Astrocyte (in vitro differentiated cells and primary cell): ENCODE measurements at regions not wholly inside any gene's neighbourhood (a gene's known extent, or its start where the extent isn't known, plus 50 kb on each side); places are given as distances from the start of the nearest gene placed in this dataset.

ENCODE experiments used
- DNase-seq: peaks from one replicate; pipeline ENCODE4 v3.0.0-alpha.2; 2010; ENCODE audit warnings: low read depth
- FAIRE-seq: peaks from 2 replicates; lab custom pipeline; 2011; peaks lifted over from hg19 to GRCh38; lab: Jason Lieb, UNC
- H2AFZ ChIP-seq: 2 replicates; pipeline ENCODE4 v1.6.0; 2012; ENCODE audit warnings: low read depth, low read length, inconsistent platforms
- H3K27ac ChIP-seq: 2 replicates; pipeline ENCODE4 v1.5.1; 2011; ENCODE audit warnings: low read depth, low read length, inconsistent platforms
- H3K27me3 ChIP-seq: 2 replicates; pipeline ENCODE4 v1.6.0; 2011; ENCODE audit warnings: low read length, inconsistent platforms; ENCODE audit not compliant: insufficient read depth
- H3K36me3 ChIP-seq: 2 replicates; pipeline ENCODE4 v1.5.1; 2011; ENCODE audit warnings: low read length, inconsistent platforms; ENCODE audit not compliant: insufficient read depth
- H3K4me1 ChIP-seq: 2 replicates; pipeline ENCODE4 v1.5.1; 2011; ENCODE audit warnings: low read length, inconsistent platforms; ENCODE audit not compliant: insufficient read depth
- H3K4me2 ChIP-seq: 2 replicates; pipeline ENCODE4 v1.6.0; 2012; ENCODE audit warnings: low read length, inconsistent platforms
- H3K4me3 ChIP-seq: 2 replicates; pipeline ENCODE4 v1.5.1; 2011; ENCODE audit warnings: low read depth, mild to moderate bottlenecking, low read length, inconsistent platforms; ENCODE audit not compliant: insufficient read depth
- H3K79me2 ChIP-seq: 2 replicates; pipeline ENCODE4 v1.6.0; 2012; ENCODE audit warnings: mild to moderate bottlenecking, low read length, inconsistent platforms; ENCODE audit not compliant: insufficient read depth
- H3K9ac ChIP-seq: 2 replicates; pipeline ENCODE4 v1.6.0; 2012; ENCODE audit warnings: mild to moderate bottlenecking, low read length, inconsistent platforms
- H3K9me3 ChIP-seq: 2 replicates; pipeline ENCODE4 v1.5.1; 2012; ENCODE audit warnings: low read depth, mild to moderate bottlenecking, low read length, inconsistent platforms; ENCODE audit not compliant: insufficient read depth
- H4K20me1 ChIP-seq: 2 replicates; pipeline ENCODE4 v1.6.0; 2012; ENCODE audit warnings: low read length, inconsistent platforms; ENCODE audit not compliant: insufficient read depth
- H3K27ac Mint-ChIP-seq: one replicate; pipeline ENCODE4 v1.8.0; 2021; ENCODE audit warnings: mild to moderate bottlenecking, mixed read lengths; ENCODE audit not compliant: unreplicated experiment
- H3K27me3 Mint-ChIP-seq: one replicate; pipeline ENCODE4 v1.8.0; 2021; ENCODE audit warnings: low read depth, mixed read lengths; ENCODE audit not compliant: unreplicated experiment
- H3K36me3 Mint-ChIP-seq: one replicate; pipeline ENCODE4 v1.8.0; 2021; ENCODE audit warnings: low read depth, mixed read lengths; ENCODE audit not compliant: unreplicated experiment
- H3K4me1 Mint-ChIP-seq: one replicate; pipeline ENCODE4 v1.8.0; 2021; ENCODE audit warnings: low read depth, mixed read lengths; ENCODE audit not compliant: unreplicated experiment
- H3K4me3 Mint-ChIP-seq: one replicate; pipeline ENCODE4 v1.8.0; 2021; ENCODE audit warnings: mild to moderate bottlenecking, moderate library complexity, mixed read lengths; ENCODE audit not compliant: unreplicated experiment
- H3K9me3 Mint-ChIP-seq: one replicate; pipeline ENCODE4 v1.8.0; 2021; ENCODE audit warnings: mild to moderate bottlenecking, mixed read lengths; ENCODE audit not compliant: unreplicated experiment
- EZH2 ChIP-seq: IDR thresholded peaks from 2 replicates; pipeline ENCODE4 v1.6.1; 2012; ENCODE audit warnings: mild to moderate bottlenecking, low read length, inconsistent platforms; ENCODE audit not compliant: insufficient read depth
- TF ChIP-seq, protein P1 (sequence below): IDR thresholded peaks from 2 replicates; pipeline ENCODE4 v1.5.1; 2011; ENCODE audit warnings: low read depth, mild to moderate bottlenecking, inconsistent platforms, low read length, moderate library complexity; ENCODE audit not compliant: insufficient read depth

GRCh38 chr5:74212336-74212735, 428.2 kb downstream of the ENC1 start:
- no peaks in the 10 kb centered on the region for H3K79me2 ChIP-seq
- no peak overlapping the region for H3K4me3 Mint-ChIP-seq
- no peak overlapping the region for H3K4me3 ChIP-seq
- TF ChIP-seq EZH2: no peak
- TF ChIP-seq, protein P1, sequence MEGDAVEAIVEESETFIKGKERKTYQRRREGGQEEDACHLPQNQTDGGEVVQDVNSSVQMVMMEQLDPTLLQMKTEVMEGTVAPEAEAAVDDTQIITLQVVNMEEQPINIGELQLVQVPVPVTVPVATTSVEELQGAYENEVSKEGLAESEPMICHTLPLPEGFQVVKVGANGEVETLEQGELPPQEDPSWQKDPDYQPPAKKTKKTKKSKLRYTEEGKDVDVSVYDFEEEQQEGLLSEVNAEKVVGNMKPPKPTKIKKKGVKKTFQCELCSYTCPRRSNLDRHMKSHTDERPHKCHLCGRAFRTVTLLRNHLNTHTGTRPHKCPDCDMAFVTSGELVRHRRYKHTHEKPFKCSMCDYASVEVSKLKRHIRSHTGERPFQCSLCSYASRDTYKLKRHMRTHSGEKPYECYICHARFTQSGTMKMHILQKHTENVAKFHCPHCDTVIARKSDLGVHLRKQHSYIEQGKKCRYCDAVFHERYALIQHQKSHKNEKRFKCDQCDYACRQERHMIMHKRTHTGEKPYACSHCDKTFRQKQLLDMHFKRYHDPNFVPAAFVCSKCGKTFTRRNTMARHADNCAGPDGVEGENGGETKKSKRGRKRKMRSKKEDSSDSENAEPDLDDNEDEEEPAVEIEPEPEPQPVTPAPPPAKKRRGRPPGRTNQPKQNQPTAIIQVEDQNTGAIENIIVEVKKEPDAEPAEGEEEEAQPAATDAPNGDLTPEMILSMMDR: peak; percentile 37
- H3K27ac ChIP-seq: no peak overlapping the region
- no peaks in the 10 kb centered on the region for H3K27me3 ChIP-seq
- H4K20me1 ChIP-seq: no peaks in the 10 kb centered on the region
- FAIRE-seq (no peak), DNase-seq (no peak)
- H3K27me3 Mint-ChIP-seq: peaks cover 7% of the 10 kb centered on the region
- H2AFZ ChIP-seq: no peak overlapping the region
- H3K36me3 Mint-ChIP-seq: no peaks in the 10 kb centered on the region
- no peaks in the 10 kb centered on the region for H3K9me3 ChIP-seq
- no peak overlapping the region for H3K4me2 ChIP-seq
- H3K27ac Mint-ChIP-seq: no peak overlapping the region
- no peaks in the 10 kb centered on the region for H3K36me3 ChIP-seq
- H3K4me1 ChIP-seq: peaks cover 8% of the 10 kb centered on the region
- peaks cover 4% of the 10 kb centered on the region for H3K4me1 Mint-ChIP-seq
- no peak overlapping the region for H3K9ac ChIP-seq
- no peaks in the 10 kb centered on the region for H3K9me3 Mint-ChIP-seq

DNA sequence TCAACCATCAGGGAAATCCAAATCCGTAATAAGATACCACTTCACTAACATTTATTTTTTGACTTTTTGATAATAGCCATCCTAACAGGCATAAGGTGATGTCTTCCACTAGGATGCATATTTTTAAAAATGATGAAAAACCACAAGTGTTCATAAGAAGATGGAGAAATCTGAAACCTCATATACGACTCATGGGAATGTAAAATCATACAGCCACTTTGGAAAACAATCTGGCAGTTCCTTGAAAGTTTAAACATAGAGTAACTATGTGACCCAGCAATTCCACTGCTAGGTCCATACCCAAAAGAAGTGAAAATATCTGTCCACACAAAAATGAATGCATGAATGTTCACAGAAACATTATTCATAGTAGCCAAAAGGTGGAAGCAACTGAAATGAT, 431.0 kb downstream of the ENC1 start:
- H3K27me3 Mint-ChIP-seq: peaks cover 2% of the 10 kb centered on the region
- no peak overlapping the region for H2AFZ ChIP-seq
- peaks cover 27% of the 10 kb centered on the region for H3K4me1 ChIP-seq
- peaks cover 13% of the 10 kb centered on the region for H3K4me1 Mint-ChIP-seq
- H3K36me3 ChIP-seq: no peaks in the 10 kb centered on the region
- FAIRE-seq (peak; percentile 77), DNase-seq (peak; percentile 30)
- H3K4me3 Mint-ChIP-seq: no peak overlapping the region
- H4K20me1 ChIP-seq: no peaks in the 10 kb centered on the region
- no peaks in the 10 kb centered on the region for H3K36me3 Mint-ChIP-seq
- no peaks in the 10 kb centered on the region for H3K9me3 ChIP-seq
- no peak overlapping the region for H3K27ac Mint-ChIP-seq
- H3K4me3 ChIP-seq: no peak overlapping the region
- no peak overlapping the region for H3K4me2 ChIP-seq
- H3K79me2 ChIP-seq: no peaks in the 10 kb centered on the region
- no peak overlapping the region for H3K27ac ChIP-seq
- no peaks in the 10 kb centered on the region for H3K27me3 ChIP-seq
- no peak overlapping the region for H3K9ac ChIP-seq
- TF ChIP-seq EZH2: no peak
- TF ChIP-seq, protein P1: no peak
- H3K9me3 Mint-ChIP-seq: peaks cover 2% of the 10 kb centered on the region
